A673 (cell line): ENCODE measurements at regions not wholly inside any gene's neighbourhood (a gene's known extent, or its start where the extent isn't known, plus 50 kb on each side); places are given as distances from the start of the nearest gene placed in this dataset.

Source experiments
- BruUV-seq: library from RNA; stranded (reverse); fragments of 400-500 nt; replicated peaks from 2 replicates; lab custom pipeline; 2021; lab: Mats Ljungman, UMichigan
- CTCF ChIA-PET: fragments of 300-600 bp; sonication (Branson Sonifier 250); formaldehyde crosslinking; loops from one replicate; lab custom pipeline; 2022; ENCODE audit warnings: antibody characterized with exemption; lab: Charles Lee
- POLR2A ChIA-PET: fragments of 300-600 bp; sonication (Branson Sonifier 250); formaldehyde crosslinking; loops from one replicate; lab custom pipeline; 2022; ENCODE audit warnings: antibody characterized with exemption; ENCODE audit not compliant: low non-redundant PET; lab: Charles Lee
- DNase-seq: peaks from one replicate; pipeline ENCODE4 v3.0.0-alpha.2; 2015; ENCODE audit warnings: low spot score
- H3K27ac ChIP-seq: fragments of 200-600 bp; sonication (generic); 2 replicates; pipeline ENCODE4 v1.5.1; 2016; ENCODE audit warnings: mixed run types, low read depth, mild to moderate bottlenecking, mixed read lengths, antibody characterized with exemption, low read length; ENCODE audit not compliant: poor library complexity, severe bottlenecking
- H3K27me3 ChIP-seq: fragments of 200-600 bp; sonication (generic); replicated peaks from 2 replicates; pipeline ENCODE4 v1.6.1; 2017; ENCODE audit warnings: mixed run types, low read depth, mild to moderate bottlenecking, mixed read lengths, antibody characterized with exemption, low read length; ENCODE audit not compliant: insufficient read depth, poor library complexity
- H3K36me3 ChIP-seq: fragments of 200-600 bp; sonication (generic); 2 replicates; pipeline ENCODE4 v1.6.1; 2016; ENCODE audit warnings: mixed run types, mild to moderate bottlenecking, mixed read lengths, antibody characterized with exemption, low read length; ENCODE audit not compliant: insufficient read depth, poor library complexity, severe bottlenecking
- H3K4me1 ChIP-seq: fragments of 200-600 bp; sonication (generic); 2 replicates; pipeline ENCODE4 v1.6.1; 2017; ENCODE audit warnings: mixed run types, mild to moderate bottlenecking, mixed read lengths, antibody characterized with exemption, low read length; ENCODE audit not compliant: insufficient read depth, poor library complexity, severe bottlenecking
- H3K4me3 ChIP-seq: fragments of 200-600 bp; sonication (generic); 2 replicates; pipeline ENCODE4 v1.5.1; 2016; ENCODE audit warnings: low read depth, mixed run types, mild to moderate bottlenecking, mixed read lengths, low read length; ENCODE audit not compliant: poor library complexity, severe bottlenecking
- H3K9me3 ChIP-seq: fragments of 200-600 bp; sonication (generic); 2 replicates; pipeline ENCODE4 v1.6.1; 2016; ENCODE audit warnings: mixed run types, low read depth, mild to moderate bottlenecking, mixed read lengths, antibody characterized with exemption, low read length; ENCODE audit not compliant: poor library complexity, severe bottlenecking
- EZH2 ChIP-seq: fragments of 200-600 bp; sonication (generic); IDR thresholded peaks from 2 replicates; pipeline ENCODE4 v1.6.1; 2017; ENCODE audit warnings: borderline replicate concordance, low read depth, mild to moderate bottlenecking, mixed read lengths, antibody characterized with exemption, low read length; ENCODE audit not compliant: poor library complexity, severe bottlenecking
- intact Hi-C: fragments of 100-400 bp; cut with micrococcal nuclease; formaldehyde crosslinking; loops from one replicate; pipeline ENCODE4 v1.10.0; 2022; ENCODE audit not compliant: unreplicated experiment
- TF ChIP-seq, protein P1 (sequence below): fragments of 300-800, 200-600 bp; sonication (generic); conservative IDR thresholded peaks from 2 replicates; pipeline ENCODE4 v1.5.1; 2017; ENCODE audit warnings: low read depth, mild to moderate bottlenecking, antibody characterized with exemption, low read length, moderate library complexity, mixed read lengths

DNA sequence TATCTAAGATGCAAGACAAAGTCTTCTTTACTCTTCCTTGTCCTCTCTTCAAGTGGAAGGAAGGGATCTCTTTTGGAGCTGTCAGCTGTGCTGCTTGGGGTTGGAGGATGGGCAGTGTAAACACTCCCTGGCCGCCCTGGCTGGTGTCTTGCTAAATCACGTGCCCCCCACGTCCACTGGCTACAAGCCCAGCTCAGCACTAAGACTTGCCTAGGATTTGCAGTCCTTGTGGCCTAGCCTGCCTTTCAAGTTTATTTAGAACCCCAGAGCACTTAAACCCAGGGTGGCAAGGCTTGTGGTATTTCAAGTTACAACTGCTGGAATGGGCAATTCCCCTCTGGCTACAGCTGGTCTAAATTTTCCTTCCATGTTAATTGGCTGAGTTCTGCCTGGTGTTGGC lies 272.4 kb upstream of the MYO3A start:
- H3K4me1 ChIP-seq, result no peaks in the 10 kb centered on the region
- ChIA-PET CTCF (no interaction called here), POLR2A (no interaction called here)
- BruUV-seq, result no TSS peak
- no peaks in the 10 kb centered on the region for H3K27me3 ChIP-seq
- TF ChIP-seq, protein P1, sequence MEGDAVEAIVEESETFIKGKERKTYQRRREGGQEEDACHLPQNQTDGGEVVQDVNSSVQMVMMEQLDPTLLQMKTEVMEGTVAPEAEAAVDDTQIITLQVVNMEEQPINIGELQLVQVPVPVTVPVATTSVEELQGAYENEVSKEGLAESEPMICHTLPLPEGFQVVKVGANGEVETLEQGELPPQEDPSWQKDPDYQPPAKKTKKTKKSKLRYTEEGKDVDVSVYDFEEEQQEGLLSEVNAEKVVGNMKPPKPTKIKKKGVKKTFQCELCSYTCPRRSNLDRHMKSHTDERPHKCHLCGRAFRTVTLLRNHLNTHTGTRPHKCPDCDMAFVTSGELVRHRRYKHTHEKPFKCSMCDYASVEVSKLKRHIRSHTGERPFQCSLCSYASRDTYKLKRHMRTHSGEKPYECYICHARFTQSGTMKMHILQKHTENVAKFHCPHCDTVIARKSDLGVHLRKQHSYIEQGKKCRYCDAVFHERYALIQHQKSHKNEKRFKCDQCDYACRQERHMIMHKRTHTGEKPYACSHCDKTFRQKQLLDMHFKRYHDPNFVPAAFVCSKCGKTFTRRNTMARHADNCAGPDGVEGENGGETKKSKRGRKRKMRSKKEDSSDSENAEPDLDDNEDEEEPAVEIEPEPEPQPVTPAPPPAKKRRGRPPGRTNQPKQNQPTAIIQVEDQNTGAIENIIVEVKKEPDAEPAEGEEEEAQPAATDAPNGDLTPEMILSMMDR, result no peak
- TF ChIP-seq EZH2, result no peak
- no peaks in the 10 kb centered on the region for H3K36me3 ChIP-seq
- H3K4me3 ChIP-seq, result no peak overlapping the region
- no peak overlapping the region for H3K27ac ChIP-seq
- H3K9me3 ChIP-seq, result no peaks in the 10 kb centered on the region
- DNase-seq, result no peak
- intact Hi-C loops, result no loop called here

- DNase-seq, result no peak
- CTCF ChIA-PET, result no interaction called here
- intact Hi-C loops, result no loop called here
Measured at GRCh38 chr10:25666276-25666675, 267.8 kb upstream of the MYO3A start.

DNA sequence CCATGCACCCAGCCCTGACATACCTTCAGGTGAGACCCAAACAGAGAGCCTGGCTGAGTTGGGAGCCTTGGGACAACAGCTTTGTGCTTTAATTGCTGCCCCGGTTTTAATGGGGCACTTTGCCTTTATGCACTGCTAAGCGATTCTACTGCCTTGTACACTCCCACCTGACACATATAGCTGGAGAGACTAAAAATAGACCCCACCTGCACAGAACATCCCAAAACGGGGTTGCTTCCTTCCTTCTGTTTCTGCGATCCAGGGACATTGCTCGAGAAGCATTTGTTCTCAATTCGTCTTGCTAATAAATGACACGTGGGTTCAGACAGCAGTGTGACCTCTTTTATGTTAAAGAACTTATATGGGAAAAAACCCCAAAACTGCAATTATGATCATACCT lies 258.8 kb upstream of the MYO3A start:
- ChIA-PET POLR2A (no interaction called here), CTCF (no interaction called here)
- no peaks in the 10 kb centered on the region for H3K36me3 ChIP-seq
- H3K4me1 ChIP-seq, result no peaks in the 10 kb centered on the region
- no peak overlapping the region for H3K27ac ChIP-seq
- no peaks in the 10 kb centered on the region for H3K9me3 ChIP-seq
- BruUV-seq, result no TSS peak
- peaks cover 5% of the 10 kb centered on the region for H3K27me3 ChIP-seq
- no peak overlapping the region for H3K4me3 ChIP-seq
- no peak for TF ChIP-seq EZH2
- TF ChIP-seq, protein P1, result no peak
- no peak for DNase-seq
- intact Hi-C loops, result no loop called here

More at GRCh38 chr10:25666276-25666675, 267.8 kb upstream of the MYO3A start:
- no TSS peak for BruUV-seq
- peaks cover 3% of the 10 kb centered on the region for H3K27me3 ChIP-seq
- POLR2A ChIA-PET, result no interaction called here
- no peak overlapping the region for H3K27ac ChIP-seq
- H3K4me3 ChIP-seq, result no peak overlapping the region
- no peaks in the 10 kb centered on the region for H3K36me3 ChIP-seq
- no peaks in the 10 kb centered on the region for H3K4me1 ChIP-seq
- no peak for TF ChIP-seq EZH2
- TF ChIP-seq, protein P1, result no peak
- H3K9me3 ChIP-seq, result no peaks in the 10 kb centered on the region
